Fibroblast of lung (primary cell): ENCODE measurements at regions not wholly inside any gene's neighbourhood (a gene's known extent, or its start where the extent isn't known, plus 50 kb on each side); places are given as distances from the start of the nearest gene placed in this dataset.
"Not testable (repeated sequence)": the region's sequence is repeated elsewhere in the genome, so short reads cannot be mapped to it uniquely, and the experiment has no call there.

Experiments used
- CTCF ChIP-seq, 2 donors: IDR thresholded peaks in 1 of 2; conservative IDR thresholded peaks in 1 of 2; 1 replicate in 1 of 2; 2 replicates in 1 of 2; pipeline ENCODE4 v1.5.1; 2011 to 2012; ENCODE audit warnings: low read length in 2 of 2, control low read depth in 1 of 2, inconsistent platforms in 1 of 2, low read depth in 1 of 2, mild to moderate bottlenecking in 1 of 2
- EZH2 ChIP-seq: IDR thresholded peaks from 2 replicates; pipeline ENCODE4 v1.5.1; 2012; ENCODE audit warnings: low read length, control low read depth, mild to moderate bottlenecking; ENCODE audit errors: missing control alignments

GRCh38 chr2:87460662-87461061 is 287.2 kb upstream of the PLGLB2 start:
- TF ChIP-seq CTCF (conservative IDR thresholded peaks at IDR 0.05 in 1 of 2, IDR thresholded peaks at IDR 0.05 in 1 of 2; ENCODE audit: low read depth in 1 of 2, low read length in 2 of 2); EZH2: not testable (repeated sequence)
